Glutamatergic neuron (in vitro differentiated cells): ENCODE measurements at regions not wholly inside any gene's neighbourhood (a gene's known extent, or its start where the extent isn't known, plus 50 kb on each side); places are given as distances from the start of the nearest gene placed in this dataset.
"Not testable (repeated sequence)": the region's sequence is repeated elsewhere in the genome, so short reads cannot be mapped to it uniquely, and the experiment has no call there.

Experiments
- DNase-seq: peaks from one replicate; pipeline ENCODE4 v3.0.0; 2022
- H3K27ac Mint-ChIP-seq: one replicate; pipeline ENCODE4 v1.8.0; 2020; ENCODE audit warnings: mild to moderate bottlenecking, mixed read lengths, inconsistent platforms; ENCODE audit not compliant: unreplicated experiment
- H3K27me3 Mint-ChIP-seq: one replicate; pipeline ENCODE4 v1.8.0; 2020; ENCODE audit warnings: mild to moderate bottlenecking, moderate library complexity, mixed read lengths, inconsistent platforms; ENCODE audit not compliant: unreplicated experiment
- H3K36me3 Mint-ChIP-seq: one replicate; pipeline ENCODE4 v1.8.0; 2020; ENCODE audit warnings: mild to moderate bottlenecking, mixed read lengths, inconsistent platforms; ENCODE audit not compliant: unreplicated experiment
- H3K4me1 Mint-ChIP-seq: one replicate; pipeline ENCODE4 v1.8.0; 2020; ENCODE audit warnings: mild to moderate bottlenecking, low read depth, mixed read lengths, inconsistent platforms; ENCODE audit not compliant: unreplicated experiment
- H3K4me3 Mint-ChIP-seq: one replicate; pipeline ENCODE4 v1.8.0; 2020; ENCODE audit warnings: mild to moderate bottlenecking, mixed read lengths, inconsistent platforms; ENCODE audit not compliant: unreplicated experiment
- H3K9me3 Mint-ChIP-seq: one replicate; pipeline ENCODE4 v1.8.0; 2020; ENCODE audit warnings: mild to moderate bottlenecking, moderate library complexity, mixed read lengths, inconsistent platforms; ENCODE audit not compliant: unreplicated experiment
- CTCF ChIP-seq: fragments of 200-600 bp; sonication (generic); IDR thresholded peaks from one replicate; pipeline ENCODE4 v1.5.0; 2021; ENCODE audit not compliant: partially characterized antibody, unreplicated experiment

- TF ChIP-seq CTCF = no peak
- Mint-ChIP-seq H3K4me3 (no peak overlapping the region), H3K4me1 (peaks cover 9% of the 10 kb centered on the region), H3K27me3 (peaks cover 5% of the 10 kb centered on the region), H3K27ac (no peak overlapping the region), H3K36me3 (peaks cover 10% of the 10 kb centered on the region), H3K9me3 (peaks cover 8% of the 10 kb centered on the region)
- DNase-seq = no peak
Observed at GRCh38 chr2:11079136-11079824, 76.0 kb upstream of the SLC66A3 start.

- peaks cover 5% of the 10 kb centered on the region for H3K27me3 Mint-ChIP-seq
- H3K27ac Mint-ChIP-seq = peak overlapping the region; percentile 10
- DNase-seq = no peak
- peaks cover 8% of the 10 kb centered on the region for H3K9me3 Mint-ChIP-seq
- no peak for TF ChIP-seq CTCF
- H3K36me3 Mint-ChIP-seq = peaks cover 10% of the 10 kb centered on the region
- H3K4me1 Mint-ChIP-seq = peaks cover 9% of the 10 kb centered on the region
- H3K4me3 Mint-ChIP-seq = peak overlapping the region; percentile 11
Observed at GRCh38 chr2:11080253-11081115, 74.8 kb upstream of the SLC66A3 start.

GRCh38 chr2:11082880-11083279 lies 72.4 kb upstream of the SLC66A3 start:
- DNase-seq = no peak
- peaks cover 10% of the 10 kb centered on the region for H3K36me3 Mint-ChIP-seq
- peaks cover 7% of the 10 kb centered on the region for H3K4me1 Mint-ChIP-seq
- peaks cover 5% of the 10 kb centered on the region for H3K27me3 Mint-ChIP-seq
- no peak overlapping the region for H3K27ac Mint-ChIP-seq
- no peak overlapping the region for H3K4me3 Mint-ChIP-seq
- peaks cover 12% of the 10 kb centered on the region for H3K9me3 Mint-ChIP-seq
- no peak for TF ChIP-seq CTCF

GRCh38 chr2:11088821-11089220 lies 66.4 kb upstream of the SLC66A3 start:
- not testable (repeated sequence) for H3K4me1 Mint-ChIP-seq, DNase-seq, H3K4me3 Mint-ChIP-seq, H3K9me3 Mint-ChIP-seq, H3K27me3 Mint-ChIP-seq, H3K27ac Mint-ChIP-seq, H3K36me3 Mint-ChIP-seq

GRCh38 chr2:11090187-11090586 lies 65.1 kb upstream of the SLC66A3 start:
- no peak for TF ChIP-seq CTCF
- Mint-ChIP-seq H3K4me3 (no peak overlapping the region), H3K4me1 (peaks cover 9% of the 10 kb centered on the region), H3K27ac (no peak overlapping the region), H3K27me3 (no peaks in the 10 kb centered on the region), H3K36me3 (no peaks in the 10 kb centered on the region), H3K9me3 (peaks cover 8% of the 10 kb centered on the region)
- DNase-seq = no peak
